ENCODE measurements at regions not wholly inside any gene's neighbourhood (a gene's known extent, or its start where the extent isn't known, plus 50 kb on each side); places are given as distances from the start of the nearest gene placed in this dataset.

GRCh38 chr11:92391808-92392207 is 167.2 kb downstream of the FAT3 start:
- H3K9me2 ChIP-seq (ENCODE audit: insufficient read depth): no peaks in the 10 kb centered on the region; the same call in 1 of the 2 replicates
- H3K27me3 Mint-ChIP-seq (ENCODE audit: insufficient read depth, low read depth, poor library complexity): peaks cover 10% of the 10 kb centered on the region
- no peaks in the 10 kb centered on the region for H3F3A ChIP-seq (replicated peaks; ENCODE audit: low read depth)
- no peak overlapping the region; the same call in 1 of the 2 replicates for H3K27ac Mint-ChIP-seq
- H3K36me3 ChIP-seq (ENCODE audit: insufficient read depth): no peaks in the 10 kb centered on the region
- DNase-seq (ENCODE audit: low spot score) (no peak), ATAC-seq (no peak)
- peaks cover 93% of the 10 kb centered on the region for H3K79me2 ChIP-seq (replicated peaks; ENCODE audit: insufficient read depth)
- no peak overlapping the region for H2AFZ ChIP-seq
- H3K4me2 ChIP-seq: no peak overlapping the region
- no peaks in the 10 kb centered on the region for H3K9me3 Mint-ChIP-seq
- no peak overlapping the region for H3K4me3 ChIP-seq
- H3K4me1 ChIP-seq (ENCODE audit: insufficient read depth): peaks cover 15% of the 10 kb centered on the region
- no peak overlapping the region for H3K4me3 Mint-ChIP-seq
- peaks cover 47% of the 10 kb centered on the region for H3K4me1 Mint-ChIP-seq
- H4K20me1 ChIP-seq (replicated peaks; ENCODE audit: insufficient read depth): 0 out of 2 replicates have a peak, but pooled peaks cover 3% of the 10 kb centered on the region
- H3K27me3 ChIP-seq (ENCODE audit: insufficient read depth): no peaks in the 10 kb centered on the region
- 0 out of 2 replicates have a peak overlapping the region, but pooled peaks have one; percentile 56 for H3K27ac ChIP-seq (ENCODE audit: low read depth)
- H3K36me3 Mint-ChIP-seq (ENCODE audit: low read depth): peaks cover 3% of the 10 kb centered on the region; the same call in 1 of the 3 replicates
- TF ChIP-seq STAT1 (IDR thresholded peaks at IDR 0.05; ENCODE audit: unreplicated experiment) (no peak), CTCF (conservative IDR thresholded peaks at IDR 0.05; ENCODE audit: low read depth in 2 of 2) (no peak), POLR2AphosphoS5 (IDR thresholded peaks at IDR 0.05; ENCODE audit: low read depth) (no peak), ZNF462 (CRISPR knock-in tag; IDR thresholded peaks at IDR 0.05) (no peak), ETS1 (IDR thresholded peaks at IDR 0.05) (no peak), CREB1 (CRISPR knock-in tag; IDR thresholded peaks at IDR 0.05; ENCODE audit: low read depth) (no peak), EZH2 (IDR thresholded peaks at IDR 0.05; ENCODE audit: low read depth, unreplicated experiment) (no peak), EZH2phosphoT487 (IDR thresholded peaks at IDR 0.05; ENCODE audit: unreplicated experiment) (no peak), ZNF331 (CRISPR knock-in tag; IDR thresholded peaks at IDR 0.05; ENCODE audit: low read depth) (no peak), ZNF114 (CRISPR knock-in tag; IDR thresholded peaks at IDR 0.05) (no peak), NANOG (IDR thresholded peaks at IDR 0.05; ENCODE audit: borderline replicate concordance) (no peak)

All from GM23338 (cell line).